ENCODE measurements at regions not wholly inside any gene's neighbourhood (a gene's known extent, or its start where the extent isn't known, plus 50 kb on each side); places are given as distances from the start of the nearest gene placed in this dataset.
"Not testable (repeated sequence)": the region's sequence is repeated elsewhere in the genome, so short reads cannot be mapped to it uniquely, and the experiment has no call there.

DNA sequence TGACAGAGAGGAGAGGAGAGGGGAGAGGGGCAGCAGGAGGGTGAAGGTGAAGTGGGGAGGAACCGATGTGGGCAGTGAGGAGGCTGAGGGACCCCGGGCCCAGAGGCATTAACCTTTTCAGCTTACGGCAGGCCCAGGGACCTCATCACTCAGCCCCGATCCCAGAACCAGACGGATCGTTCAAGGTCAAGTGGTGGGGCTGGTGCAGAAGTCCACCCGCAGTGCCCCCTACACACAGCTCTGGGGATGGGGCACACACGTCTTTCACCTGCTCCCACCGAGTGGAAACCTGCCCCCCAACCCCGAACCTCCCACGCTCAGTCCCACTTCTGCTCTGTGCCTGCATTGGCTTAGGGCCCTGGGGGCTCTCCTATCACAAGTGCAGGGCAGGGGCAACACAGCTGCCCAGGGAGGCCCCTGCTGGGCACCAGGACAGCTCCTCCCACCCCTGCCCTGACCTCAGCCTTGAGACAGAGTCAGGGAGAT, 81.9 kb upstream of the GOLGA6L4 start:
- not testable (repeated sequence) for DNase-seq (ENCODE audit: low read depth)

DNA sequence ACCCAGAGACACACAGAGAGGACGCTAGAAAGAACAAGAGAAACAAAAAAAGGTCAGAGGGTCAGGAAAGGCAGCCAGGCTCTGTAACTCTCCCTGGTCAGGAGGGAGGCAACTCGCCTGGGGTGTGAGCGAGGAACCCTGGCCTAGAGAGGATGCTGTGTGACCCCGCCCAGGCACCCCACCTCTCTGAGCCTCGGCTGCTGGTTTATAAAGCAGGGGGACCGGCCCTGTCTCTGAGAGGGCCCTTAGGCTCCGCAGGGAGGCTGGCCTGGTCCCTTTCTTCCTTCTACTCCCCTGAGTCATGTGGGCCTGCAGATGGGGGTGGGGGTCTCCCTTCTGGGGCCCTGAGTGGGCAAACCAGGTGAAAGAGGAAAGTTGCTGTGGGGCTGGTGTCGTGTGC, 81.3 kb upstream of the GOLGA6L4 start:
- not testable (repeated sequence) for DNase-seq (ENCODE audit: low read depth)

DNA sequence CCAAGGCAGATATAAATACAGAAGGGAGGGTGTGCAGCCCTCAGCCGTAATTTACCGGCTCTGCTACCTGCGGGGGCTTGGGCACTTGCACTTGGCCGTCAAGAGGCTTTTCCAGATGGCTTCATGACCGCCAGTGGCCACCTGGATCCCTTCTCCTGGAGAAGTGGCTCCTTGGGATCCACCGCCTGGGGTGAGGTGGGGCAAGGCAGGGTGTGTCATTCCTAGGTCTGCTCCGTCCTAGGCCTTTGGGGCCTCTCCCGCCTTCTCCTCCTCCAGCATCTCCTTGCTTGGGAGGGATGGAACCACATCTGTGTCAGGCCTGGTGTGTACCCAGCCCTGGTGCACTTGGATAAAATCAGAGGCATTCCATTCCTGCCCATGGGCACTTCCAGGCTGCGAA, 80.8 kb upstream of the GOLGA6L4 start:
- not testable (repeated sequence) for DNase-seq (ENCODE audit: low read depth)

DNA sequence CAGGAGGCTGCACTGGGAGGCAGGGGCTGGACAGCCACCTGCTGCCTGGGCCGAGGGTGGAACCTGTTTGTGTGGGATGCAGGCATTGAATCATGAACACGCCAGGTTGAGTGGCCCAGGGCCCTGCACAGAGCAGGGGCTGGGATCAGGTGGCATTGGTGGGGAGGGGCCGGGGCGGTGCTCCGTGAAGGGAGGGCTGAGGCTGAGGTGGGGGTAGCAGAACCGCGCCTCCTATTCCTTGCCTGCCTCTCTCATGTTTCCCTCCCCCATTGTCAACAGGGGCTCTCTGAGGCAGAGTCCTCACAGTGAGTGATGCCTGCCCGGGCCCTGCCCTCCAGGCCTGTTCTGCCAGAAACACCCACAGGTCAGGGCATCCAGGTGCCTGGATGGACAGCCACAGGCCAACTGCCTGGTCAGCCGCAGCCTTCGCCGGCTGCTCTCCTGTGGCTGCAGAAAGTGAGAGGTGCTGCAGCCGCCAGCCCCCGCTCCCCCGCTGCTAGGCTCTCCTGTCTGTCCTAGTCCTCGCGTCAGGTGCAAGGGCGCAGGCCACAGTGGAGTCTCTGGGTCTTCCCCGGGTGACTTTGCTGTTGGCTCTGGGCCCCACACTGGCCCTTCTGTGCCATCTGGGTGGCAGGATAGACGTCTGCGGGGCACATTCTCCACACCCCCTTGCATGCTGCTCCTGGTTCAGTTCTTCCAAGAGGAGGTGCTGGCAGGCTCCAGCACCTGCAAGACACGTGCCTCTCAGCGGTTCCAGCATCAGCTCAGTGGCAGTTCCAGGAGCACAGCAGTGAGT, 79.6 kb upstream of the GOLGA6L4 start:
- DNase-seq (ENCODE audit: low read depth), result not testable (repeated sequence)

- not testable (repeated sequence) for DNase-seq (ENCODE audit: low read depth)
Observed at GRCh38 chr15:84156588-84156840, 79.1 kb upstream of the GOLGA6L4 start.

- not testable (repeated sequence) for DNase-seq (ENCODE audit: low read depth)
Observed at GRCh38 chr15:84157056-84157632, 78.4 kb upstream of the GOLGA6L4 start.

- not testable (repeated sequence) for DNase-seq (ENCODE audit: low read depth)
Observed at GRCh38 chr15:84157857-84158256, 77.7 kb upstream of the GOLGA6L4 start.

DNA sequence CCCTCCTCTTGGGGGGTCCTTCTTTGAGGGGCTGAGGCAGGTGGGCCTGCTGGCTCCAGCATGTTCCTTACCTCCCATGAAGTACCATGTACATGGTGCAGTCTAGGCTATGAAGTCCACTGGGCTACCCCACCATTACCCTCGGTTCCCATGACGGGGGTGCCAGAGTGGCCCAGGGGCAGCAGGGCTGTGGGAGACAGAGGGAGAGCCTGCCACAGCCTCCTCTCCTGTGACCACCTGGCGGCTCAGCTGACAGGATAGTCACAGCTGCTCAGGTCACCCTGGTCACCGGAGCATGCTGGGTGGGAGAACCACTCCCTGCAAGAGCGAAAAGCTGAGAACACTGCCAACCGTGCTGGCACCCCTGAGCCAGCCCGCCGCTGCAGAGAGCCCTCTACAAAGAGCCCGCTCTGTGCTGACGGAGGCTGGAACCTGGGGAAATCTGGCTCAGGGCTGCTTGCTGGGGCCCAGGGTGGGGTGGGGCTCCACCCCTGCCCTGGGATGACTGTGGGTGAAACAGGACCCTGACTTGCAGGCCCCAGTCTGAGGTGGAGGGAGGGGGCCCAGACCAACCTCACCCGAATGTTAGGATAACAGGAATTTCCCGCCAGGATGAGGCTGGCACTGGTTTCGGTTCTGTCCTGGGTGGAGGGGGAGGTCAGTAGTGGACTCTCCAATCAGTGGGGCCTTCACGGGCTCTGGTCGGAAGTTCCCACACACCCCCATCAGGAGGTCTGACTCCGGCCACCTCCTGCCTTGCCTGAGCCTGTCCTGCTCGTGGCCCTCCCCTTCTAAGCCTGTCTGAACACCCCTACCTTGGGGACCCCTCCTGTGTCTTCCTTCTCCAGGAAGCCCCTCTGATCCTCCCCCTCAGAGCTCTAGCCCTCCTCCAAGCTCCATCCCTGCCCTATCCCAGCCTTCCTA, 76.0 kb upstream of the GOLGA6L4 start:
- DNase-seq (ENCODE audit: low read depth), result not testable (repeated sequence)

DNA sequence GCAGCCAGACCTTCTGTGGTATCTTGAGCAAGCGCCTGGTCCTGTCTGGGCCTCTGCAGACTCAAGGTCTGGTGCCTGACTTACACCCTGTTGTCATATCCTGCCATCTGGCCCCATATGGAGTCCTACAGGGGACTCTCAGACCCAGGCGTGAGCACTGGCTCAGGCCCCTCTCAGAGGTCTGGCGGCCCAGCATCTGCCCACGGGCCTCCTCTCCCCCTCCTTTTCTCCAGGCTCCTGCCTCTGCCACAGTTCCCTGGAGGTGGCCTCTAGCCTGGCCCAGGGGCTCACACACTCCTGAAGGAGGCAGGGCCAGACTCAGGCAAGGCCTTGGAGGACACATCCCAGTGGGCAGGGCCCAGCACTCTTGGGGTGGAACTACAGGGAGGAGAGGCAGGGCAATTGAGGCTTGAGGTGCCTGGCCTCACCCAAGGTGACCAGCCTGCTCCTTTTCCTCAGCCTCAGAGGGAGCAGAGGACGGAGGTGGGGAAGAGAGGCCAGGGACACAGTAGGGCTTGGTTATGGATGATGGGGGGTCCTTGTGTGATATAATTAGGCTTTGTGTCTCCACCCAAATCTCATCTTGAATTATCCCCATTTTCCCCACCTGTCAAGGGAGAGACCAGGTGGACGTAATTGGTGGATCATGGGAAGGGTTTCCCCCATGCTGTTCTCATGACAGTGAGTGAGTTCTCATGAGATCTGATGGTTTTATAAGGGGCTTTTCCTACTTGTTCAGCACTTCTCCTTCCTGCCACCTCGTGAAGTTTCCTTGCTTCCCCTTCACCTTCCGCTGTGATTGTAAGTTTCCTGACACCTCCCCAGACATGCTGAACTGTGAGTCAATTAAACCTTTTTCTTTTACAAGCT, 70.9 kb upstream of the GOLGA6L4 start:
- DNase-seq (ENCODE audit: low read depth), result not testable (repeated sequence)

- not testable (repeated sequence) for DNase-seq (ENCODE audit: low read depth)
Observed at GRCh38 chr15:84170029-84170428, 65.5 kb upstream of the GOLGA6L4 start.

DNA sequence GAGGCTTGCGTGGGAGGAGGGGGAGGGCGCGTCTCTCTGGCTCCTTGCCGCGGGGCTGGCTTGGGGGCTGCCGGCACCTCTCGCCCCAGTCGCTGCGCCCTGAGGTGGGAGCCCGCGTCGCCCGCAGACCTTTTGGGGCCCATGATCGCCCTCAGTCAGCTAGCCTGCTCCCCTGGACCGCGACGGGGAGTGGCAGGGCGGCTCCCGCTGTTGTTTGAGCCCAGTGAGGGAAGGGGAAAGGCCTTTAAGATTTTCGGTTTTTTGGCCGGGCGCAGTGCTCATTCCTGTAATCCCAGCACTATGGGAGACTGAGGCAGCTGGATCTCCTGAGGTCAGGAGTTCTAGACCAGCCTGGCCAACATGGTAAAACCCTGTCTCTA, 62.4 kb upstream of the GOLGA6L4 start:
- DNase-seq (ENCODE audit: low read depth), result not testable (repeated sequence)

Measured in T-helper 22 cell (primary cell).